Mesothelial cell of epicardium (in vitro differentiated cells): ENCODE measurements at regions not wholly inside any gene's neighbourhood (a gene's known extent, or its start where the extent isn't known, plus 50 kb on each side); places are given as distances from the start of the nearest gene placed in this dataset.
A peak's percentile ranks its signal among the peaks of the same experiment; 100 is the strongest.

Experiments used
- DNase-seq, 2 experiments: peaks; one replicate each; pipeline ENCODE4 v3.0.0; 2021; ENCODE audit warnings: low spot score in 2 of 2; ENCODE audit not compliant: unreplicated experiment in 2 of 2
- H3K27ac Mint-ChIP-seq: 2 replicates; pipeline ENCODE4 v1.8.0; 2021; ENCODE audit warnings: mixed read lengths
- H3K27me3 Mint-ChIP-seq: 2 replicates; pipeline ENCODE4 v1.8.0; 2021; ENCODE audit warnings: low read depth, mixed read lengths
- H3K36me3 Mint-ChIP-seq: 2 replicates; pipeline ENCODE4 v1.8.0; 2021; ENCODE audit warnings: mixed read lengths
- H3K4me1 Mint-ChIP-seq: 2 replicates; pipeline ENCODE4 v1.8.0; 2021; ENCODE audit warnings: mixed read lengths
- H3K4me3 Mint-ChIP-seq: 2 replicates; pipeline ENCODE4 v1.8.0; 2021; ENCODE audit warnings: mild to moderate bottlenecking, moderate library complexity, mixed read lengths
- H3K9me3 Mint-ChIP-seq: 2 replicates; pipeline ENCODE4 v1.8.0; 2021; ENCODE audit warnings: mixed read lengths
- CTCF ChIP-seq: fragments of 200-600 bp; sonication (generic); IDR thresholded peaks from one replicate; pipeline ENCODE4 v1.5.0; 2021; ENCODE audit warnings: antibody characterized with exemption; ENCODE audit not compliant: unreplicated experiment

- H3K4me3 Mint-ChIP-seq = peak overlapping the region; percentile 32
- peak; percentile 87 for TF ChIP-seq CTCF
- no peaks in the 10 kb centered on the region for H3K9me3 Mint-ChIP-seq
- H3K4me1 Mint-ChIP-seq = peaks cover 17% of the 10 kb centered on the region
- no peaks in the 10 kb centered on the region for H3K36me3 Mint-ChIP-seq
- peak overlapping the region; percentile 79 for H3K27ac Mint-ChIP-seq
- DNase-seq = peak; percentile 73 to 87
- H3K27me3 Mint-ChIP-seq = no peaks in the 10 kb centered on the region
Measured at GRCh38 chr6:16964553-16965499, 137.0 kb upstream of the STMND1 start.

GRCh38 chr6:16961577-16961976 lies 140.3 kb upstream of the STMND1 start:
- TF ChIP-seq CTCF = no peak
- Mint-ChIP-seq H3K27ac (no peak overlapping the region), H3K27me3 (peaks cover 3% of the 10 kb centered on the region), H3K9me3 (no peaks in the 10 kb centered on the region), H3K36me3 (no peaks in the 10 kb centered on the region), H3K4me3 (no peak overlapping the region), H3K4me1 (peaks cover 12% of the 10 kb centered on the region)
- DNase-seq = no peak

DNA sequence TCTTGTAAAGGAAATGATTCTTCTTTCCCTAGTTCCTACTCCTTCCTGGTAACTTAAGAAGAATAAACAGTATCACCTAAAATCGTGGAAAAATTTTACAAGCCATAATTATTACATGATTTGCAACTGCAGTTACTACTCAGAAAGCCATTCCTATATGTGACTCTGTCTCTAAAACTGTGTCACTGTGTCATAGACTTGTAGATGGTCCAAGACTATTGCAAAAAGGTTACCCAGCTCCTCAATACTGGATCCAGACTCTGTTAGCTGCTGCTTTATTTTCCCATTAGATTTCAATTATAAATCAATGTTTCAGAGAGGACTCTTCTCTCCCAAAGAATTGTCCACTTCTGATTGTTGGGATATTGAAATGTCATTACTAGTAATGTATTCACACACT lies 142.1 kb upstream of the STMND1 start:
- H3K9me3 Mint-ChIP-seq = no peaks in the 10 kb centered on the region
- no peak for TF ChIP-seq CTCF
- H3K27me3 Mint-ChIP-seq = peaks cover 3% of the 10 kb centered on the region
- no peak overlapping the region for H3K4me3 Mint-ChIP-seq
- H3K36me3 Mint-ChIP-seq = no peaks in the 10 kb centered on the region
- H3K4me1 Mint-ChIP-seq = peaks cover 15% of the 10 kb centered on the region
- no peak for DNase-seq
- no peak overlapping the region for H3K27ac Mint-ChIP-seq

- Mint-ChIP-seq H3K4me1 (peaks cover 9% of the 10 kb centered on the region), H3K9me3 (peaks cover 7% of the 10 kb centered on the region), H3K27ac (no peak overlapping the region), H3K27me3 (peaks cover 3% of the 10 kb centered on the region), H3K4me3 (no peak overlapping the region), H3K36me3 (no peaks in the 10 kb centered on the region)
- no peak for DNase-seq
- TF ChIP-seq CTCF = no peak
Measured at GRCh38 chr6:16956361-16956760, 145.5 kb upstream of the STMND1 start.

DNA sequence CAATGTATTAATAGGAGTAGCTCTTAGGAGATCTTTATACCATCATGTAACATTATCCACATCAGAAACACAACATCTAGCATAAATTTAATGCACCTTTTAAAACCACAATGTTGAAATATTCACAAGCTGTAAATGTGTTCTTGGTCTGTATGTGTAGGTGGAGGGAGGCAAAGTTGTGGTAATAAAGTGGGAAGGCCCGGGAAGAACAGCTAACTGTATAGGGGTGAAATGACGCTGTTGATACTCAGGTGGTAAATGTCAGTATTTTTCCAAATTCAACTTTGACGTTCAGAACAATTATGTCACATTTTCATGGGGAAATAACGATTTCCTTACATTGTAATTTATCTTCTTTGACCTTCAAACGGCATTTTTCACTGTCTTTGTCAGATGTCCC lies 146.0 kb upstream of the STMND1 start:
- no peak for TF ChIP-seq CTCF
- no peaks in the 10 kb centered on the region for H3K36me3 Mint-ChIP-seq
- H3K4me3 Mint-ChIP-seq = no peak overlapping the region
- H3K27me3 Mint-ChIP-seq = peaks cover 3% of the 10 kb centered on the region
- no peak for DNase-seq
- no peak overlapping the region for H3K27ac Mint-ChIP-seq
- H3K9me3 Mint-ChIP-seq = peaks cover 7% of the 10 kb centered on the region
- peaks cover 9% of the 10 kb centered on the region for H3K4me1 Mint-ChIP-seq
